Mesendoderm (in vitro differentiated cells): ENCODE measurements at regions not wholly inside any gene's neighbourhood (a gene's known extent, or its start where the extent isn't known, plus 50 kb on each side); places are given as distances from the start of the nearest gene placed in this dataset.

ENCODE experiments used
- DNase-seq: peaks from one replicate; pipeline ENCODE4 v3.0.0; 2013
- H2AK5ac ChIP-seq: 2 replicates; pipeline ENCODE4 v1.6.1; 2013; ENCODE audit warnings: low read length, inconsistent platforms
- H2BK120ac ChIP-seq: 2 replicates; pipeline ENCODE4 v1.6.1; 2013; ENCODE audit warnings: low read depth, mild to moderate bottlenecking, low read length, moderate library complexity, mixed read lengths
- H2BK15ac ChIP-seq: replicated peaks from 2 replicates; pipeline ENCODE4 v1.6.1; 2013; ENCODE audit warnings: low read depth, mild to moderate bottlenecking, moderate library complexity
- H2BK5ac ChIP-seq: 2 replicates; pipeline ENCODE4 v1.6.1; 2013; ENCODE audit warnings: low read length, inconsistent platforms
- H3K18ac ChIP-seq: 2 replicates; pipeline ENCODE4 v1.6.1; 2013; ENCODE audit warnings: mild to moderate bottlenecking, low read length, mixed read lengths
- H3K23ac ChIP-seq: one replicate; pipeline ENCODE4 v1.6.1; 2013; ENCODE audit warnings: low read length
- H3K27ac ChIP-seq: 2 replicates; pipeline ENCODE4 v1.5.1; 2013; ENCODE audit warnings: low read depth, mild to moderate bottlenecking, inconsistent platforms, low read length, moderate library complexity
- H3K27me3 ChIP-seq: 2 replicates; pipeline ENCODE4 v1.6.1; 2013; ENCODE audit warnings: low read length, control low read depth, mild to moderate bottlenecking, inconsistent platforms; ENCODE audit not compliant: insufficient read depth, poor library complexity
- H3K36me3 ChIP-seq: 2 replicates; pipeline ENCODE4 v1.6.1; 2013; ENCODE audit warnings: low read length, inconsistent platforms; ENCODE audit not compliant: control insufficient read depth, insufficient read depth
- H3K4ac ChIP-seq: one replicate; pipeline ENCODE4 v1.6.1; 2013; ENCODE audit warnings: low read depth, mild to moderate bottlenecking, low read length, moderate library complexity
- H3K4me1 ChIP-seq: 2 replicates; pipeline ENCODE4 v1.6.1; 2013; ENCODE audit warnings: low read depth, low read length, inconsistent platforms; ENCODE audit not compliant: control insufficient read depth
- H3K4me2 ChIP-seq: 2 replicates; pipeline ENCODE4 v1.6.1; 2013; ENCODE audit warnings: low read length
- H3K4me3 ChIP-seq: 2 replicates; pipeline ENCODE4 v1.5.1; 2013; ENCODE audit warnings: mild to moderate bottlenecking, low read length
- H3K56ac ChIP-seq: one replicate; pipeline ENCODE4 v1.6.1; 2013; ENCODE audit warnings: low read length
- H3K79me1 ChIP-seq: 2 replicates; pipeline ENCODE4 v1.6.1; 2013; ENCODE audit warnings: low read length, inconsistent platforms
- H3K79me2 ChIP-seq: 2 replicates; pipeline ENCODE4 v1.6.1; 2013; ENCODE audit warnings: mild to moderate bottlenecking, low read length; ENCODE audit not compliant: control insufficient read depth, insufficient read depth
- H3K9ac ChIP-seq: 2 replicates; pipeline ENCODE4 v1.6.1; 2013; ENCODE audit warnings: low read length, inconsistent platforms
- H4K5ac ChIP-seq: one replicate; pipeline ENCODE4 v1.6.1; 2013; ENCODE audit warnings: low read length
- H4K8ac ChIP-seq: one replicate; pipeline ENCODE4 v1.6.1; 2013; ENCODE audit warnings: low read depth, mild to moderate bottlenecking, control low read depth, low read length, moderate library complexity
- WGBS: extraction: QIAGEN DNeasy Blood & Tissue Kit; methylation state at CpG from one replicate; pipeline ENCODE4 v1.1.7; 2013; ENCODE audit warnings: low lambda C conversion rate, missing lambda C conversion rate; ENCODE audit not compliant: insufficient coverage; ENCODE audit errors: extremely low coverage; 5-methylcytosine and 5-hydroxymethylcytosine counted together

GRCh38 chr14:71204231-71204630 is 297.0 kb downstream of the PCNX1 start:
- Histone ChIP-seq H3K36me3 (no peaks in the 10 kb centered on the region), H3K4me1 (no peaks in the 10 kb centered on the region), H3K23ac (no peak overlapping the region), H3K79me1 (no peaks in the 10 kb centered on the region), H3K79me2 (no peaks in the 10 kb centered on the region), H4K5ac (no peak overlapping the region), H2BK5ac (no peak overlapping the region), H3K4ac (no peak overlapping the region), H3K27me3 (no peaks in the 10 kb centered on the region), H3K18ac (no peak overlapping the region), H2BK120ac (no peak overlapping the region), H3K9ac (no peak overlapping the region), H3K4me3 (no peak overlapping the region), H4K8ac (no peak overlapping the region), H3K27ac (no peak overlapping the region), H3K56ac (no peak overlapping the region), H2BK15ac (no peak overlapping the region), H2AK5ac (no peak overlapping the region), H3K4me2 (no peak overlapping the region)
- WGBS = no CpG with 5 or more reads among the region's 2 CpGs
- DNase-seq = no peak

- Histone ChIP-seq H3K4me2 (no peak overlapping the region), H3K4ac (no peak overlapping the region), H2BK5ac (no peak overlapping the region), H3K18ac (no peak overlapping the region), H3K79me1 (no peaks in the 10 kb centered on the region), H4K5ac (no peak overlapping the region), H4K8ac (no peak overlapping the region), H3K36me3 (no peaks in the 10 kb centered on the region), H3K56ac (no peak overlapping the region), H2BK15ac (no peak overlapping the region), H3K9ac (no peak overlapping the region), H3K27me3 (no peaks in the 10 kb centered on the region), H3K23ac (no peak overlapping the region), H3K4me3 (no peak overlapping the region), H2AK5ac (no peak overlapping the region), H3K27ac (no peak overlapping the region), H3K4me1 (no peaks in the 10 kb centered on the region), H2BK120ac (no peak overlapping the region), H3K79me2 (no peaks in the 10 kb centered on the region)
- no peak for DNase-seq
- WGBS = no CpG with 5 or more reads among the region's 1 CpG
These were observed 297.5 kb downstream of the PCNX1 start for GRCh38 chr14:71204768-71205167.

GRCh38 chr14:71206123-71206522 is 298.9 kb downstream of the PCNX1 start:
- no peak overlapping the region for H3K27ac ChIP-seq
- H3K4me3 ChIP-seq = no peak overlapping the region
- H3K4ac ChIP-seq = no peak overlapping the region
- no peaks in the 10 kb centered on the region for H3K27me3 ChIP-seq
- no CpG with 5 or more reads among the region's 2 CpGs for WGBS
- no peak for DNase-seq
- no peaks in the 10 kb centered on the region for H3K79me2 ChIP-seq
- no peak overlapping the region for H3K9ac ChIP-seq
- H2BK15ac ChIP-seq = no peak overlapping the region
- H3K4me2 ChIP-seq = no peak overlapping the region
- no peak overlapping the region for H3K18ac ChIP-seq
- H3K4me1 ChIP-seq = no peaks in the 10 kb centered on the region
- H4K8ac ChIP-seq = no peak overlapping the region
- H2BK120ac ChIP-seq = no peak overlapping the region
- H3K23ac ChIP-seq = no peak overlapping the region
- H3K56ac ChIP-seq = no peak overlapping the region
- H3K36me3 ChIP-seq = no peaks in the 10 kb centered on the region
- no peaks in the 10 kb centered on the region for H3K79me1 ChIP-seq
- no peak overlapping the region for H2BK5ac ChIP-seq
- H4K5ac ChIP-seq = no peak overlapping the region
- H2AK5ac ChIP-seq = no peak overlapping the region

GRCh38 chr14:71206766-71207371 is 299.6 kb downstream of the PCNX1 start:
- Histone ChIP-seq H3K27ac (no peak overlapping the region), H3K4ac (no peak overlapping the region), H3K23ac (no peak overlapping the region), H3K56ac (no peak overlapping the region), H2BK5ac (no peak overlapping the region), H3K18ac (no peak overlapping the region), H3K79me1 (no peaks in the 10 kb centered on the region), H3K79me2 (no peaks in the 10 kb centered on the region), H3K4me1 (no peaks in the 10 kb centered on the region), H3K27me3 (no peaks in the 10 kb centered on the region), H3K36me3 (no peaks in the 10 kb centered on the region), H3K4me3 (no peak overlapping the region), H3K9ac (no peak overlapping the region), H4K5ac (no peak overlapping the region), H2AK5ac (no peak overlapping the region), H2BK15ac (no peak overlapping the region), H4K8ac (no peak overlapping the region), H2BK120ac (no peak overlapping the region), H3K4me2 (no peak overlapping the region)
- WGBS = no CpG with 5 or more reads among the region's 7 CpGs
- DNase-seq = no peak

GRCh38 chr14:71208702-71209357 is 301.6 kb downstream of the PCNX1 start:
- Histone ChIP-seq H3K79me1 (no peaks in the 10 kb centered on the region), H3K4me2 (no peak overlapping the region), H2BK5ac (no peak overlapping the region), H3K27ac (no peak overlapping the region), H4K5ac (no peak overlapping the region), H4K8ac (no peak overlapping the region), H3K4me3 (no peak overlapping the region), H3K4me1 (no peaks in the 10 kb centered on the region), H3K18ac (no peak overlapping the region), H3K23ac (no peak overlapping the region), H2BK15ac (no peak overlapping the region), H3K27me3 (no peaks in the 10 kb centered on the region), H3K79me2 (no peaks in the 10 kb centered on the region), H2AK5ac (no peak overlapping the region), H2BK120ac (no peak overlapping the region), H3K9ac (no peak overlapping the region), H3K4ac (no peak overlapping the region), H3K56ac (no peak overlapping the region), H3K36me3 (no peaks in the 10 kb centered on the region)
- WGBS = no CpG with 5 or more reads among the region's 6 CpGs
- no peak for DNase-seq

- no peak overlapping the region for H4K5ac ChIP-seq
- H3K56ac ChIP-seq = no peak overlapping the region
- H2BK5ac ChIP-seq = no peak overlapping the region
- DNase-seq = no peak
- H3K27ac ChIP-seq = no peak overlapping the region
- no peak overlapping the region for H3K18ac ChIP-seq
- H3K4ac ChIP-seq = no peak overlapping the region
- H2BK15ac ChIP-seq = no peak overlapping the region
- H3K79me2 ChIP-seq = no peaks in the 10 kb centered on the region
- no peak overlapping the region for H3K23ac ChIP-seq
- no peak overlapping the region for H2AK5ac ChIP-seq
- no peak overlapping the region for H3K9ac ChIP-seq
- H3K27me3 ChIP-seq = no peaks in the 10 kb centered on the region
- H3K4me3 ChIP-seq = no peak overlapping the region
- no peak overlapping the region for H3K4me2 ChIP-seq
- no peaks in the 10 kb centered on the region for H3K4me1 ChIP-seq
- no peaks in the 10 kb centered on the region for H3K36me3 ChIP-seq
- H3K79me1 ChIP-seq = no peaks in the 10 kb centered on the region
- no CpG with 5 or more reads among the region's 6 CpGs for WGBS
- H2BK120ac ChIP-seq = no peak overlapping the region
- no peak overlapping the region for H4K8ac ChIP-seq
These were observed 302.6 kb downstream of the PCNX1 start for GRCh38 chr14:71209888-71210287.
